ENCODE measurements at regions not wholly inside any gene's neighbourhood (a gene's known extent, or its start where the extent isn't known, plus 50 kb on each side); places are given as distances from the start of the nearest gene placed in this dataset.

DNA sequence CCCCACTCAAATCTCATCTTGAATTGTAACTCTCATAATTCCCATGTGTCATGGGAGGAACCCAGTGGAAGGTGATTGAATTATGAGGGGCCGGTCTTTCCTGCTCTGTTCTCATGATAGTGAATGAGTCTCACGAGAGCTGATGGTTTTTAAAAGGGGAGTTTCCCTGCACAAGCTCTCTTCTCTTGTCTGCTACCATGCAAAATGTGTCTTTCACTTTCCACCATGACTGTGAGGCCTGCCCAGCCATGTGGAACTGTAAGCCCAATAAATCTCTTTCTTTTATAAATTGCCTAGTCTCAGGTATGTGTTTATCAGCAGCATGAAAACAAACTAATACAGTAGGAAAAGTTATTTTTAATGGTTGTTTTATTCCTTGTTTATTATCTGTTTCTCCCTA, 146.0 kb downstream of the FSCB start:
- TF ChIP-seq, protein P1, sequence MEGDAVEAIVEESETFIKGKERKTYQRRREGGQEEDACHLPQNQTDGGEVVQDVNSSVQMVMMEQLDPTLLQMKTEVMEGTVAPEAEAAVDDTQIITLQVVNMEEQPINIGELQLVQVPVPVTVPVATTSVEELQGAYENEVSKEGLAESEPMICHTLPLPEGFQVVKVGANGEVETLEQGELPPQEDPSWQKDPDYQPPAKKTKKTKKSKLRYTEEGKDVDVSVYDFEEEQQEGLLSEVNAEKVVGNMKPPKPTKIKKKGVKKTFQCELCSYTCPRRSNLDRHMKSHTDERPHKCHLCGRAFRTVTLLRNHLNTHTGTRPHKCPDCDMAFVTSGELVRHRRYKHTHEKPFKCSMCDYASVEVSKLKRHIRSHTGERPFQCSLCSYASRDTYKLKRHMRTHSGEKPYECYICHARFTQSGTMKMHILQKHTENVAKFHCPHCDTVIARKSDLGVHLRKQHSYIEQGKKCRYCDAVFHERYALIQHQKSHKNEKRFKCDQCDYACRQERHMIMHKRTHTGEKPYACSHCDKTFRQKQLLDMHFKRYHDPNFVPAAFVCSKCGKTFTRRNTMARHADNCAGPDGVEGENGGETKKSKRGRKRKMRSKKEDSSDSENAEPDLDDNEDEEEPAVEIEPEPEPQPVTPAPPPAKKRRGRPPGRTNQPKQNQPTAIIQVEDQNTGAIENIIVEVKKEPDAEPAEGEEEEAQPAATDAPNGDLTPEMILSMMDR (IDR thresholded peaks at IDR 0.05) = no peak
- no peak for TF ChIP-seq POLR2A (IDR thresholded peaks at IDR 0.05)

All from lower leg skin (tissue), 3 donors.